ENCODE measurements at regions not wholly inside any gene's neighbourhood (a gene's known extent, or its start where the extent isn't known, plus 50 kb on each side); places are given as distances from the start of the nearest gene placed in this dataset.
"Not testable (repeated sequence)": the region's sequence is repeated elsewhere in the genome, so short reads cannot be mapped to it uniquely, and the experiment has no call there.

DNA sequence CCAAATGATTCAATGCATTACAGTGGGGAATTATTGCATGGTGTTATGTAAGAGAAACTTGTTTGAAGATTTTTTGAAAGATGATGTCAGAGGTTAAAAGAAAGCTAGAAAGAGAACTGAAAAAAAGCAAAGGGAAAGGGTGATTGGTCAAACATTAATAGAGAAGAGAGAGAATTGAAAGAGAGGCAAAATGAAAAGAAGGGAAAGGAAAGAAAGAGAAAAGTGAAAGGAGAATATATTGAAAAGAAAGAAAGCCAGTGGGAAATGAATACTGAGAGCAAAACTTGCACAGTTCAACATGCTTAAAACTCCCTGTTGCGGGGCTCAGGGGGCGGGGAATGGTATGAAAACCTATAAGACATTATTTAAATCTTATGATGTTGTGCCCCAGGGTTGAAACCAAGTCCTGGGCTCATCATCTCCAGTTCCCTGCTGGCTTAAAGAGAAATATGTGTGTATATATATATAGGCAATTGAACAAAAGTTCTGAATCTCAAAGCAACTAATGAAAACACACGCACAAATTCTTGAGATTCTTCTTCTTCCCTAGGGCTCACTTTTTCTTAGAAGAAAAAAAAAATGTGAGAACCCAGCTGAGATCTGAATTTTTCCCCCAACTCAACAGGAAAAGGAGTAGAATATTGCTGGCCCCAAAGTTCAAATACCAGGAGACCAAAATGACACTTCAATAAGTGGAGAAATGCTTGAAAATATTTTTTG is 2045.9 kb upstream of the CELF4 start:
- DNase-seq: no peak

- no peak for DNase-seq
Observed at GRCh38 chr18:39607034-39607433, 2041.4 kb upstream of the CELF4 start.

- DNase-seq: no peak
Observed at GRCh38 chr18:39604836-39605235, 2039.2 kb upstream of the CELF4 start.

- DNase-seq: no peak
Observed at GRCh38 chr18:39602131-39602530, 2036.5 kb upstream of the CELF4 start.

GRCh38 chr18:39600894-39601293 is 2035.3 kb upstream of the CELF4 start:
- DNase-seq: no peak

GRCh38 chr18:39599251-39599650 is 2033.7 kb upstream of the CELF4 start:
- DNase-seq: no peak

DNA sequence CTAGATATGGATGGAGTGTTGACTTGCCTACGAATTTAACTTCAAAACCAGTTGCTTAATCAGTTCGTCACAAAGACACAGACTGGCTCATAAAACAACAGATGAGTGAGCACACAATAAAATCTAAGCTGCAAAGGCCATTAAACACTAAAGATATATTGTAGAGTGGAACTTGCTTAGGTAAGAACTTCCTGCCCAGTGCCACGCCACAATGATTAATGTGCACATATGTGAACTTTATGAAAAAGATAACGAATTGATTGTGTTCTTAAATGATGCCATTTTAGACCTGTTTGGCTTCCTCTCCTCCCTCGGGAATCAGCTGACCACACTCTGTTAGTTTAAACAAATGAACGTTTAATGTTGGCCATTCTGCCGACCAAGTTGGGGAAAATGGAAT is 2031.3 kb upstream of the CELF4 start:
- no peak for DNase-seq

GRCh38 chr18:39596221-39596620 is 2030.6 kb upstream of the CELF4 start:
- no peak for DNase-seq

GRCh38 chr18:39594206-39594605 is 2028.6 kb upstream of the CELF4 start:
- no peak for DNase-seq

GRCh38 chr18:39591649-39592048 is 2026.1 kb upstream of the CELF4 start:
- DNase-seq: no peak

DNA sequence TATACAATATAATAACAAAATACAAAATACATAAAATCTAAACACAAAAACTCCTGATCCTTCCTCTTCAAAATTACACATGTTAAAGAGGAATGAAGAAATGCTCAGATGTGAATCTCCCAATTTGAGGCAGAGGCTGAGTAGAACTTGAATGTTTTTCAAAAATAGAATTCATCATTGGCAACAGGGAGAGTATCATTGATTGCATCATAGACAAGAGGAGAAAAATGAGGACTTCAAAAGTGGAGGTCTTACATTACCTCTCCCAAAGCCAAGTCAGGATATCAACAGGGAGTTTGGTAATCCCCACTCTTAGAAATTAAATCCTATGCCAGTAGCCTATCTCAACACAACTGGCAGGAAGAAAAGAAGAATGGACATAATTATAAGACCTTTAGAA is 2023.9 kb upstream of the CELF4 start:
- DNase-seq: no peak

DNA sequence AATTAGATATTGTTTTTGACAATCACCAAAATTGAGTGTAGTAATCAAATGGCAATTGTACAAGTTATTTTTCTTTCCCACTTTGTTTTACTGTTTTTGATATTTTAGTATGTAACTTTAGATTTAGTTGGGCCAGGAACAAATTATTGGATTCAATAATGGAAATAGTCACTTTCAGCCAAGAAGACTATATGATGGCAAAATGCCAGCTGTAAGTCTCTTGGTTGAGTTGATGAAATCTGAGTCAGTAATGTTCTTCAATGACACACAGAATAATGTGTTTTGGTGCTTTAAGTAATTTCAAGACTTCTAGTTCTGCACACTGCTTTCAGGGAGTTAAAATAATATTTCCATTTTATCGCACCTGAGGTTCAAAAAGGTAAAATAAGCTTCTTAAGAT is 2022.0 kb upstream of the CELF4 start:
- DNase-seq: no peak

DNA sequence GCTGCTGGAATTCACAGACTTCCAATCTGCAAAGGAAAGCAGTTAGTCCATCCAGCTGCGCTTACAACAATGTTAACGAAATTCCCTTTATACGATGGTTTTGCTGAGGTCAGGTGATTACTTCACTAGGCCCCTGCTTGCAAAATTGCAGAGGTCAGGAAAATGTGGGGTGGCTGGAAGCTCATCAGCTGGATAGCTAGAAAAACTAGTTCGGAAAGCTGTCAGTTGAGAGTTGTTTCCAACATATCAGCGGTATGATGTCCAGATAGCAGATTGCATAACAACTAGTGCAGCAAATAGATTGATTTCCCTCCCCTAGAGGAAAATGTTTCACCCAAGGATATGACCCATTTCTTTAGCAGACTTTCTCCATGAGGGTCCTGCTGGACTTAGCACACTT is 2021.1 kb upstream of the CELF4 start:
- DNase-seq: no peak

GRCh38 chr18:39574897-39575296 is 2009.3 kb upstream of the CELF4 start:
- no peak for DNase-seq

DNA sequence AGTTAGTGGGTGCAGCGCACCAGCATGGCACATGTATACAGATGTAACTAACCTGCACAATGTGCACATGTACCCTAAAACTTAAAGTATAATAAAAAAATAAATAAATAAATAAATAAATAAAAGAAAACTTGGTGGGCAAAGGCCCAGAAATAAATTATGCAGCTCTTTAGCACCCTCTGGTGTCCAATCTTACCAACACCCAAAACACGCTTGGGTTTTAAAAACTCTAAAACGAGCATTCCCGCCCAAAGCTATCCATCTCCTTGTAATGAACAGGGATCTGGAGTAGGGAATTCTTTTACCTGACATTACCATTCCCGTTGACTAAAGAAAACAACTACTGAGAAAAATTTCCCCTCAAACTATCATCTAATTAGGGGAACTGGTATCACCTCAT is 2005.9 kb upstream of the CELF4 start:
- DNase-seq: no peak

GRCh38 chr18:39565551-39566230 is 2000.1 kb upstream of the CELF4 start:
- not testable (repeated sequence) for DNase-seq

- no peak for DNase-seq
Observed at GRCh38 chr18:39564716-39565115, 1999.1 kb upstream of the CELF4 start.

DNA sequence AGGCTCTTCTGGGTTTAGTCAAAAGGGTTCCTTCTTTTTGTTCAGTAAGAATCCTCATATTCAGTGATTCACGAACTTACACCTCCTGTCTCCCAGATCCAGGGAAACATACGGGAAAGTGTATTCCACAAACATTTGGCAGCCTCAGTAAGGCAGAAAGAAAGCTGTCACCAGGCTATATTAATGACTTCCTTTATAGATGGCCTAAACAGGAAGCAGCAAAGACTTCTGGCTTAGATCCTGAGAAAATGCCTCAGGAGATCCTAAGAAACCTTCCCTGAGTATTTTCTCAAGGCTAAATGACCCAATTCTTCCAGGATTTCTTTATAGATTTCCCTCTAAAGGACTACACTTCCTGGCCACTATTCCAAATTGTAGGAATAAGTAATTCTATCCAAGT is 1995.5 kb upstream of the CELF4 start:
- peak; percentile 18 for DNase-seq

DNA sequence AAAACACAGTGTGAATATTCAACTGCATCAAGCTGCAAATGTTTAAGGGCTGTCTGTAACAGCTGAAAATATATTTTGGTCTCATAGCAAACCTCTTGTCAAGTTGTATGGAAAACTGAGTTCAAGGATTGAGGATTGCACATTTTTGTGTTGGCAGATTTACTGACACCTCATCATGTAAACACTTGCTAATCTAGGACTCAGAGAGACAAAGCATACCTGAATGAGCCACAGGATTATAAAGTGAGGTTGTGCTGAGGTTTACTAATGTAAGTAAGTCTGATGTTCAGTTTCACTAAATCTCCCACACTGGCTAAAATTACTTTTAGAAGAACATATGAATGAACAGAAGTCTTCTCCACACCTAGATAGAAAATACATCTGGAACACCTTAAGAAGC is 1993.1 kb upstream of the CELF4 start:
- DNase-seq: no peak

DNA sequence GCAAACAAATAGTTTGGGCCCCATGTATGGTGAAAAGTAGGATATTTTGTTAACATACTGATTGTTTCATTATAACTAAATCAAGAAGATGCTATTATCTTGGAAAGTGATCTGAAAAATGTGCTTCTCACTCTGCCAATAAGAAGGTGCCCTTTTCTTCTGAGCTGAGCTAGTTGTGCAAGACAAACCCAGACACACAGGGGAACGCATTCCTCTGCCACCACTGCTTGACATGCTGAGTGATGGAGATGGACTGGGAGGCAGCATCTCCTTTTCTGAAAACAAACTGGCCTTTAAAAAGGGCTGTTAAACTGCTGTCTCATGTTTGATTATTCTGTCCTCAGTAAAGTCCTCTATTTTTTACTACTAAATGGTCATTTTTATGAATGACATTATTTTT is 1989.9 kb upstream of the CELF4 start:
- DNase-seq: no peak

DNA sequence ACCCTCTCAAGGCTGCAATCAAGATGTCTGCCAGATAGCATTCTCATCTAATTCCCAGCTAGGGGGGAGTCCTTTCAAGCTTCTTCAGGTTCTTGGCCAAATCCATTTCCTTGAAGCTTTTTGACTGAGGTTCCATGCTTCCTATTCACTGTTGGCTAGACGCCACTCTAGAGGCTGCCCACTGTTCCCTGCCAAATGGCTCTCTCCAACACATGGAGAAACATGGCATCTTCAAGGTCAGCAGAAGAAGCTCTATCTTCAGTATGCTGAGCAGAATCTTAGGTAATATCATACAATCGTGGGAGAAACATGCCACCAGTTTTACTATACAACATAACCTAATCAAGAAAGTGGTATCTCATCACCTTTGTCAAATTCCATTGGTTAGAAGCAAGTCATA is 1985.1 kb upstream of the CELF4 start:
- no peak for DNase-seq

DNA sequence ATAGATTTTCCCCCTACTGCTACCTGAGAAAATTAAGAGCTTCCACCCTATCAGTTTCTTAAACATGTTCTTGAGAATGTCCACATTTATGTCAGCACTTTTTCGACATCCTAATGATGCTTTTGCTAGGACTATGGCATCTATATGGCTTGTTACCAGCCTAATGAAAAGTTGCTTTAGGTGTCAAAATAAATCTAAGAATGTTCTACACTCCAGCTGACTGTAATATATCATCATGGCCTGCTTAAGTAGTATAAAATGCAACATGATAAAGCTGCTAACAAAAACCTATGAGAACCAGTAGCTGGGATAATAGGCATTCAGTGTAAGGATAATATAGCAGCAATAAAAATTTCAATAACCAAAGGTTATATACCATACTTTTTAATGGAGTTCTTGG is 1983.5 kb upstream of the CELF4 start:
- no peak for DNase-seq

- no peak for DNase-seq
Observed at GRCh38 chr18:39531659-39532058, 1966.1 kb upstream of the CELF4 start.

GRCh38 chr18:39529358-39529757 is 1963.8 kb upstream of the CELF4 start:
- DNase-seq: no peak

- no peak for DNase-seq
Observed at GRCh38 chr18:39527465-39527864, 1961.9 kb upstream of the CELF4 start.

All from femur (tissue), 1 donor.